SK-N-SH (cell line): ENCODE measurements at regions not wholly inside any gene's neighbourhood (a gene's known extent, or its start where the extent isn't known, plus 50 kb on each side); places are given as distances from the start of the nearest gene placed in this dataset.

Experiments
- CTCF ChIP-seq: fragments of 200-600 bp; sonication (generic); IDR thresholded peaks from 2 replicates; pipeline ENCODE4 v1.6.1; 2017; ENCODE audit warnings: antibody characterized with exemption, mild to moderate bottlenecking, moderate library complexity
- EZH2phosphoT487 ChIP-seq: fragments of 200-600 bp; sonication (generic); IDR thresholded peaks from 2 replicates; pipeline ENCODE4 v1.6.1; 2017; ENCODE audit warnings: low read depth, mixed run types, mild to moderate bottlenecking, antibody characterized with exemption, moderate library complexity, borderline replicate concordance
- JUND ChIP-seq: IDR thresholded peaks from 2 replicates; pipeline ENCODE4 v1.4.0; 2012
- POLR2AphosphoS5 ChIP-seq: IDR thresholded peaks from 2 replicates; pipeline ENCODE4 v1.6.1; 2012; ENCODE audit warnings: low read depth, low read length
- USF1 ChIP-seq: IDR thresholded peaks from 2 replicates; pipeline ENCODE4 v1.4.0; 2012; ENCODE audit warnings: low read depth, borderline replicate concordance

- TF ChIP-seq JUND (no peak), POLR2AphosphoS5 (no peak), USF1 (no peak), CTCF (no peak), EZH2phosphoT487 (no peak)
Measured at GRCh38 chr13:51524312-51524711, 60.0 kb upstream of the WDFY2 start.
